GM21390 (cell line): ENCODE measurements at regions not wholly inside any gene's neighbourhood (a gene's known extent, or its start where the extent isn't known, plus 50 kb on each side); places are given as distances from the start of the nearest gene placed in this dataset.
"Not testable (repeated sequence)": the region's sequence is repeated elsewhere in the genome, so short reads cannot be mapped to it uniquely, and the experiment has no call there.

Experiments
- ATAC-seq: cut with Tn5 transposase; IDR thresholded peaks from one replicate; pipeline ENCODE4 v1.9.1; 2021; ENCODE audit not compliant: unreplicated experiment

- no peak for ATAC-seq
Observed at GRCh38 chr6:9139746-9140145, 704.4 kb upstream of the SLC35B3 start.

- ATAC-seq: no peak
Observed at GRCh38 chr6:9138936-9139335, 703.6 kb upstream of the SLC35B3 start.

- ATAC-seq: no peak
Observed at GRCh38 chr6:9136141-9136822, 700.9 kb upstream of the SLC35B3 start.

GRCh38 chr6:9131616-9132015, 696.3 kb upstream of the SLC35B3 start:
- ATAC-seq: no peak

- no peak for ATAC-seq
Observed at GRCh38 chr6:9131201-9131600, 695.9 kb upstream of the SLC35B3 start.

GRCh38 chr6:9128970-9129369, 693.6 kb upstream of the SLC35B3 start:
- no peak for ATAC-seq

- no peak for ATAC-seq
Observed at GRCh38 chr6:9126878-9127560, 691.7 kb upstream of the SLC35B3 start.

GRCh38 chr6:9126034-9126433, 690.7 kb upstream of the SLC35B3 start:
- ATAC-seq: not testable (repeated sequence)

GRCh38 chr6:9121549-9121948, 686.2 kb upstream of the SLC35B3 start:
- no peak for ATAC-seq

- ATAC-seq: no peak
Observed at GRCh38 chr6:9116026-9116425, 680.7 kb upstream of the SLC35B3 start.

- no peak for ATAC-seq
Observed at GRCh38 chr6:9112544-9112943, 677.2 kb upstream of the SLC35B3 start.

- ATAC-seq: no peak
Observed at GRCh38 chr6:9103876-9104521, 668.7 kb upstream of the SLC35B3 start.

- no peak for ATAC-seq
Observed at GRCh38 chr6:9101920-9102319, 666.6 kb upstream of the SLC35B3 start.

GRCh38 chr6:9100869-9101580, 665.7 kb upstream of the SLC35B3 start:
- no peak for ATAC-seq

GRCh38 chr6:9095729-9096128, 660.4 kb upstream of the SLC35B3 start:
- no peak for ATAC-seq

GRCh38 chr6:9095137-9095536, 659.8 kb upstream of the SLC35B3 start:
- ATAC-seq: no peak

GRCh38 chr6:9089724-9090123, 654.4 kb upstream of the SLC35B3 start:
- no peak for ATAC-seq

- ATAC-seq: no peak
Observed at GRCh38 chr6:9087470-9087869, 652.1 kb upstream of the SLC35B3 start.

- ATAC-seq: no peak
Observed at GRCh38 chr6:9086331-9086730, 651.0 kb upstream of the SLC35B3 start.

GRCh38 chr6:9085709-9086070, 650.3 kb upstream of the SLC35B3 start:
- no peak for ATAC-seq

GRCh38 chr6:9085054-9085708, 649.8 kb upstream of the SLC35B3 start:
- no peak for ATAC-seq
